Renal cortex interstitium (tissue), 11 donors: ENCODE measurements at regions not wholly inside any gene's neighbourhood (a gene's known extent, or its start where the extent isn't known, plus 50 kb on each side); places are given as distances from the start of the nearest gene placed in this dataset.
"Not testable (repeated sequence)": the region's sequence is repeated elsewhere in the genome, so short reads cannot be mapped to it uniquely, and the experiment has no call there.

Source experiments
- DNase-seq, 11 donors: peaks; one replicate each; pipeline ENCODE4 v3.0.0-alpha.2; 2013; ENCODE audit warnings: low read depth in 9 of 11, low spot score in 4 of 11; ENCODE audit errors: extremely low read depth in 1 of 11

DNA sequence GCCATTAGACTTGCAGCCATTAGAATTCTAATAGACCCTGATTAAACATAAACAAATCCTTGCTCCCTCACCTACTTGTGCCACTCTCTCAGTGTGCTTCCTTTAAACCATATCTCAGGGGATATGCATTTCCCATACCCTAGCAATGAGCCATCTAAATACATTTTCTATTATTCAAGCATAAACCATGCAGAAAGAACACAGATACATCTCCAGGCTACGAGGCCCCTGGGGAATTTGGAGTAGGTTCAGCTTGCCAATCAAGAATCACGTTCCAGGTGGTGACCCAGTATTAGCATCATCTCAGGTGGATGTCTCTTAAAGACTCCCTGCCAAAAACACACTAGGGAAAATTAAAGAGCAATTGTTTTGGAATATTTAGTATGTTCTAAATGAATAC, 93.0 kb upstream of the CCL21 start:
- no peak for DNase-seq

- DNase-seq, result no peak
These were observed 87.4 kb upstream of the CCL21 start for GRCh38 chr9:34797367-34797766.

DNA sequence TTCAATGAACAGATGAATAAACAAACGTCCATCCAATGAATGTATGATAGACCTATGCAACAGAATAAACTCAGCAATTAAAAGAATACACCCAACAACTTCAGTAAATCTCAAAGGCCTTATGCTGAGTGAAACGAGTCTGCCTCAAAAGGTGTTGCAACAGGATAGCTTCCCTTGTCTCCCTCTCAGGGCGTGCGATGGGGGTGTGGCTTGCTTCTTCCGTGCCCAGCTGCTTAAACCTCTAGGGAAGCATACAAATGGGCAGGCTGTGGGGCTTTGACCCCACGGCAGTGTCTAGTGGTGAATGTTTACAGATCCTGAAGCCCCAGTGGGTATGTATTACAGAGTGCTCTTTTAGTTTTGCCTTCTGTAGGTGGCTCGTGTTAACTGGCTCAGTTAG, 87.0 kb upstream of the CCL21 start:
- DNase-seq, result no peak

GRCh38 chr9:34793428-34793827, 83.5 kb upstream of the CCL21 start:
- no peak for DNase-seq

- DNase-seq, result no peak
These were observed 74.1 kb upstream of the CCL21 start for GRCh38 chr9:34783951-34784487.

DNA sequence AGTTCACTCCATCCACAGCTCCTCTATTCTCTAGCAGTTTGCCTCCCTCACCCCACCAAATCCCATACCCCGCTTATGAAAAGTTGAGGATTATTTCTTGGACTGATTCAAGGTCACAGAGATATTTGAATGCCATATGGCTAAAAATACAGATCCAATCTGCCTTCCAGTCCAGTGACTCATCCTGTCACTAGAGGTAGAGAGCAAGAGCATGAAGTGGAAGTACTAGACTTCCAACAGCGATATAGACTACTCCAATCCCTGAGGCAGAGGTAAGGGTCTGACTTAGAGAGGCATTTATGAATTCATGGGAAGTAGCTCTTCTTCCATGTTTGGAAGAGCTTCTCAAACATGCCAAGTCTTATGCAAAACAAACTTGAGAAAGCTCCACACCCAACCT, 72.4 kb upstream of the CCL21 start:
- no peak for DNase-seq

DNA sequence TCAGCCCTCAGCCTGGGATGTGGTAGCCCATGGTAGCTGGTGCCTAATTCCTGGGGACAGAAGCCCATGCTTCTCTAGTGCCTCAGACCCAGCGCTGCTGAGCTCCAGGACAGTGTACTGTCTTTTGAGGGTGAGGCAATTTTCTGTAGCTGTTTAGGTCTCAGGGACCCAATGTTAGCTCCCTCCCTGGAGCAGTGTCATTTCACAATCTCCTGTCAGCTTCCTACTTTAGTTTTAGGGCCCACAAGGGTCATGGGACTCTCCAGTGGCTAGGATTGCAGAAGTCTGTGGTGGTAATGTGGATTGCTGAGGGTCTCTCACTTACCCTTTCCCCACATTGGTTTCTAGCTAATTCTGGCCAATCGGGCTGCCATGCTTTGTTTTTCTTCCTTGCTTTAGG, 67.7 kb upstream of the CCL21 start:
- no peak for DNase-seq

- no peak for DNase-seq
These were observed 64.0 kb upstream of the CCL21 start for GRCh38 chr9:34773955-34774354.

DNA sequence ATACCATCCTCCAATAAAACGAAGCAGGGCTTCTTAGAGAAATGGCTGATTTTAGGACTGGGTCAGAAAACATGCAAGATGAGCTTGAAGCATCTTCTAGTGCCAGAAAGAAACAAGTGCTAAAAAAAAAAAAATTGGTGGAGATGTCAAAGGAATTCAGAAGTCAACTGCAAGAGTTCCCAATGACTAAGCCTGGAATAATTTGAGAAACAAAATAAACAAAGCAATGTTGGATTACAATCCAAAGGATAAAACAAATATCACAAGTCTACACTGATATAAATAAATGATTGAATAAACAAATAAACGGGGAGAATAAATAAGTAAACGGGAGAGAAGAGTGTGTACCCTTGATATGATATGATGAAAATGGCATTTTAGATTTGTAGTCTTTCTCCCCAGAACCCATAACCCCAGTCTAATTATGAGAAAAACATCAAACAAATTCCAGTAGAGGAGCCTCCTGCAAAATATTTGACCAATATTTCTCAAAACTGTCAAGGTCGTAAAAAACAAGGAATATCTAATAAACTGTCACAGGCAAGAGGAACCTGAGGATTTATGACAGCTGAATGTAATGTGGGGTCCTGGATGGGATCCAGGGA, 63.5 kb upstream of the CCL21 start:
- DNase-seq, result no peak

GRCh38 chr9:34771007-34771406, 61.1 kb upstream of the CCL21 start:
- no peak for DNase-seq

DNA sequence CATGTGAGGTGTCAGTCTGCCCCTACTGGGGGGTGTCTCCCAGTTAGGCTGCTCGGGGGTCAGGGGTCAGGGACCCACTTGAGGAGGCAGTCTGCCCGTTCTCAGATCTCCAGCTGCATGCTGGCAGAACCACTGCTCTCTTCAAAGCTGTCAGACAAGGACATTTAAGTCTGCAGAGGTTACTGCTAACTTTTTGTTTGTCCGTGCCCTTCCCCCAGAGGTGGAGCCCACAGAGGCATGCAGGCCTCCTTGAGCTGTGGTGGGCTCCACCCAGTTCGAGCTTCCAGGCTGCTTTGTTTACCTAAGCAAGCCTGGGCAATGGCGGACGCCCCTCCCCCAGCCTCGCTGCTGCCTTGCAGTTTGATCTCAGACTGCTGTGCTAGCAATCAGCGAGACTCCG, 57.2 kb upstream of the CCL21 start:
- DNase-seq, result not testable (repeated sequence)

- DNase-seq, result peak in 3 of 11 donors; percentile 25 to 34 (median 28)
These were observed 50.5 kb upstream of the CCL21 start for GRCh38 chr9:34760196-34761040.
